Left kidney (tissue), 1 donor: ENCODE measurements at regions not wholly inside any gene's neighbourhood (a gene's known extent, or its start where the extent isn't known, plus 50 kb on each side); places are given as distances from the start of the nearest gene placed in this dataset.

ENCODE experiments used
- DNase-seq: peaks from one replicate; pipeline ENCODE4 v3.0.0-alpha.2; 2013

- DNase-seq: no peak
Observed at GRCh38 chr16:51900221-51900780, 646.6 kb downstream of the TOX3 start.

- DNase-seq: no peak
Observed at GRCh38 chr16:51898872-51899271, 648.1 kb downstream of the TOX3 start.

- no peak for DNase-seq
Observed at GRCh38 chr16:51896013-51896412, 650.9 kb downstream of the TOX3 start.

GRCh38 chr16:51892293-51893007, 654.5 kb downstream of the TOX3 start:
- no peak for DNase-seq

- DNase-seq: no peak
Observed at GRCh38 chr16:51888534-51888933, 658.4 kb downstream of the TOX3 start.

- no peak for DNase-seq
Observed at GRCh38 chr16:51888016-51888415, 658.9 kb downstream of the TOX3 start.

- DNase-seq: no peak
Observed at GRCh38 chr16:51886456-51886855, 660.5 kb downstream of the TOX3 start.

- no peak for DNase-seq
Observed at GRCh38 chr16:51884773-51885172, 662.2 kb downstream of the TOX3 start.

- no peak for DNase-seq
Observed at GRCh38 chr16:51881731-51882130, 665.2 kb downstream of the TOX3 start.

GRCh38 chr16:51880776-51881175, 666.2 kb downstream of the TOX3 start:
- no peak for DNase-seq

- DNase-seq: no peak
Observed at GRCh38 chr16:51877686-51878085, 669.3 kb downstream of the TOX3 start.

GRCh38 chr16:51876934-51877333, 670.0 kb downstream of the TOX3 start:
- no peak for DNase-seq

- DNase-seq: no peak
Observed at GRCh38 chr16:51876601-51876875, 670.4 kb downstream of the TOX3 start.

- no peak for DNase-seq
Observed at GRCh38 chr16:51875834-51876600, 670.9 kb downstream of the TOX3 start.

- DNase-seq: no peak
Observed at GRCh38 chr16:51872524-51872923, 674.4 kb downstream of the TOX3 start.

GRCh38 chr16:51870296-51870854, 676.6 kb downstream of the TOX3 start:
- no peak for DNase-seq

- DNase-seq: no peak
Observed at GRCh38 chr16:51869176-51869575, 677.8 kb downstream of the TOX3 start.

GRCh38 chr16:51868631-51869030, 678.3 kb downstream of the TOX3 start:
- no peak for DNase-seq

- no peak for DNase-seq
Observed at GRCh38 chr16:51867386-51868065, 679.4 kb downstream of the TOX3 start.

GRCh38 chr16:51864575-51864974, 682.4 kb downstream of the TOX3 start:
- no peak for DNase-seq

GRCh38 chr16:51854401-51854951, 692.5 kb downstream of the TOX3 start:
- DNase-seq: no peak

- DNase-seq: no peak
Observed at GRCh38 chr16:51853586-51853985, 693.4 kb downstream of the TOX3 start.
